COLO668 (cell line): ENCODE measurements at regions not wholly inside any gene's neighbourhood (a gene's known extent, or its start where the extent isn't known, plus 50 kb on each side); places are given as distances from the start of the nearest gene placed in this dataset.

Experiments used
- DNase-seq: peaks from one replicate; lab custom pipeline; 2025; ENCODE audit not compliant: unreplicated experiment; lab: John Stamatoyannopoulos, UW

DNA sequence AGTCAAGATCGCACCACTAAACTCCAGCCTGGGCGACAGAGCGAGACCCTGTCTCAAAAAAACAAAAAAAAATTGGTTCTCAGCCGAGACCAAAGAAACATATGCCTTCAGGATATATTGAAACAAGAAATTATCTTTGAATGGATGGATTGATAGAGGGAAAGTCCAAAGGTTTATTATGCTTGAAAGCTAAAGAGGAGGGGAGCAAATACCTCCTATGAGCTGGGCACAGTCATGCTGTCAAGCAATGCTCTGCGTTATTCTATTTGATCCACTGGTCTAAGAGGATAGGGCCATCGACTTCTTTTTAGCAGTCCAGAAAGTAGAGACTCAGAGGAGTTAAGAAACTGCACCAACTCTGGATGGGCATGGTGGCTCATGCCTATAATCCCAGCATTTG lies 85.9 kb upstream of the SLC34A2 start:
- DNase-seq = no peak

DNA sequence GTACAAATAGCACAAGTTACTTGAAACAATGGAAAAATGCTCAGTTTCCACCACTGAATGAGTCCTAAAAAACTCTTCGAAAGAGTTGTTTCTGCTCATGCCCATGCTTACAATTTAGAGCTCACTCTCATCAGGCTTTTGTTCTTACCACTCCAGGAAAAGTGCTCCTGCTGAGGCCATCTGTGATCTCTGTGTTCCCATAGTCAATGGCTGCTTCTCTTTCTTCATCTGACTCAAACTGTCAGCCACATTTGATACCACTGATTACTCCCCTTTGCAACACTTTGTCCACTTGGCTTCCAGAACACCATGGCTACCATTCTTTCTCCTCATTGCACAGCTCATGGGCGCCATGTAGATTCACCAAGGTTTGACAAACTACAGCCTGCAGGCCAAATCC lies 80.0 kb upstream of the SLC34A2 start:
- DNase-seq = no peak

DNA sequence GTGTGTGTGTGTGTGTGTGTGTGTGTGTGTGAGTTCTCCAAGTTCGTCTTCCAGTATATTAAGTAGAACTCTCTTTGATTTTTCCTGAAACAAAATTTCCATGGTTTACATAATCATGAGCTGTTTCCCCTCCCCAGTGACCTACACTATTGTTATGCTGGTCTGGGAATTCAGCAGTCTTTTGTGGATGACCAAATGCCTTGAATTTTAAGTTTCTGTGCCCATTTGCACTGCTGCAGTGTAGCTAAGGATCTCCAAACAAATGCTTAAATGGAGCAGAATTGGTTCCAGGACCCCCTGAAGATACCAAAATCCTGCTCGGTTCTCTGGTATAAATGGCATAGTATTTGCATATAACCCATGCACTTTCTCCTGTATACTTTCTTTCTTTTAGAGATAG lies 77.2 kb upstream of the SLC34A2 start:
- DNase-seq = no peak

DNA sequence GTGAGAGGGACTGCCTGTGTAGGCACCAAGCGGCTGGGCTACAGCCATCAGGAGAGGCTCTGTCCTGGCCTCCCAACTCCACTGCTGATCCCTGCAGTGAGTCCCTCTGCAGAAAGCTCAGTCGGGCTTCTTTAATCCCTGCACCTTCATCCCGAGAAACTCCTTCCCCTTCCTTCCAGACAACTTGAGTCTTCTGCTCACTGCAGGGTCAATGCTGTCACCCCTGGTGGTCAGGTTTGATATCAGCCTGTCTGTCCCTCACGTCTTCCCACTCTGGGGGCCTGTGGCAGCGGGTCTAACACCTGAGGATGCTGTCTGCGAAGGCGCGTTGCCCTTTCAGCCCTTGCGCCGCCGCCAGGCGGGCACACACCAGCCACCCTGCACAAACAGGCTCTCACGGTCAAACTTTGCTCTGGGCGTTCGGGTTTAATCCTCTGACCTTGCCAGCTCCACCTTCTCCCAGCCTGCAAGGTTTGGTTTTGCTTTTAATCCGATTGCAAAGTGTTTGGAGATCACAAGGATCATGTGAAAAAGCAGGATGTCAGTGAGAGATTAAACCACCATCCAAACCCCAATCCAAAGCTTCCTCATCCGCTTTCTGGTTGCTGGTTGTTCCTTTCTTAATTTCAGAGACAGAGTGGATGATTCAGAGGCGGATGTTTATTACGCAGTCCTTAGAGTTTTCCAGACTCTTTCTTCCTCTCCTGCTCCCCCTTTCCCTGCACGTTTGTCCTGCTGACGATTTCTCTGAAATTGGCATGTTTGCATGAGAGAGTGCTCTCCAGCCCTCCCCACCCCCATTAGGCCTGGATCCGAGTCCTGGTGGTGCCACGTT lies 74.8 kb upstream of the SLC34A2 start:
- DNase-seq = no peak

DNA sequence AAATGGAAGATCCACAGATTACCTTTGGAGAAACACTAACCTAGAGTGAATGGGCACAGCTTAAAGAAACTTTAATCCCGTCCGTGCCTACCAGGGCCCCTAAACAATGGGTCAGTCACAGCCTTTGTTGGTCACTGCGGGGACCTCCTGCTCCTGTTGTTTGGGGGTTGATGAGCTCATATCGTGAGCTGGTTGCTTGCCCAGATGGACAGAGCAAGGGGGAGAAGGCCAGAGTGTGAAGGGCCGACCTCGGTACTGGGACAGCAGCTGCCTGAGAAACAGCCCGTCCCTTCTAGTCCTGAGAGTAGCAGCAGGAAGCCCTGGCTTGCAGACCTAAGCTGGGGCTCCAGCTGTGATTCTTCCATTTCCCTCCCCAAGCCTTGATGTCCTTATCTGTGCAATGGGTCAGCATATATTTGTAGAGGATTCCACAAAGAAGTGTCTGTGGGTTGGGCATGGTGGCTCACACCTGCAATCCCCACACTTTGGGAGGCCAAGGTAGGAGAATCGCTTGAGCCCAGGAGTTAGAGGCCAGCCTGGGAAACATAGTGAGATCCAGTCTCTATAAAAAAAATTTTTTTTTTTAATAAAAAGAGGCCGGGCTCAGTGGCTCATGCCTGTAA lies 69.6 kb upstream of the SLC34A2 start:
- no peak for DNase-seq

DNA sequence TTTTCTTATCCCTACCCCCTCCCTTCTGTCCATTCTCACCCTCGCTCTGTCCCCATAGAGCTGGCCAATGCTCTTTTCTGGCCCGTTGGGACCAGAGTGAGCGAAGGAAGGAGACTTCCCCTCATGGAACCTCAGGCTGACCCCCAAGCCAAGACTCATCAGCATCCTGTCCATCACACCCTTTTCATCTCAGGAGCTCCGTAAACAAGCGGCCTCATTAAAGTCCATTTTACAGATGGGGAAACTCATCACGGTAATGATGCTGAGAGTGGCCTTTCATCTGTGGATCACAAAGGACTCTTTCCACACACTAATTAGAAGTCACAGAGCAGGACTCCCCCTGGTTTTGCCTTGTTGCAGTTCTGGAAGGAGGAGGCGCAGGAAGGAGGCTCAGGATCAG lies 67.4 kb upstream of the SLC34A2 start:
- no peak for DNase-seq

DNA sequence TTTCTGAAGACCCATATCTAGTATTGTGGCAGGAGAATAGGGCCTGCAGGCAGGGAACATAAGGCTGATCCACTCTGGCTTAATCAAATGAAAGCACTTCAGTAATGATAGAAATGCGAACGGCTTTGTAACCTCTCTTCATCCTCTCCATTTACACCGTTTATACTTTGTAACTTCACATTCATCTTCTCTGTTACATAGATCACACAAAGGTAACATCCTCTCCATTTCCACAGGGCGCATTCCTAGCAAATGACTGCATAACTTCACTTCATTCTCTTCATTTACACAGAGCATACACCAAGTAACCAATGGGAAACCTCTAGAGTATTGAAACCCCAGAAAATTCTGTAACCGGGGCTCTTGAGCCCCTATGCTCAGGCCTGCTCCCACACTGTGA lies 65.5 kb upstream of the SLC34A2 start:
- no peak for DNase-seq

DNA sequence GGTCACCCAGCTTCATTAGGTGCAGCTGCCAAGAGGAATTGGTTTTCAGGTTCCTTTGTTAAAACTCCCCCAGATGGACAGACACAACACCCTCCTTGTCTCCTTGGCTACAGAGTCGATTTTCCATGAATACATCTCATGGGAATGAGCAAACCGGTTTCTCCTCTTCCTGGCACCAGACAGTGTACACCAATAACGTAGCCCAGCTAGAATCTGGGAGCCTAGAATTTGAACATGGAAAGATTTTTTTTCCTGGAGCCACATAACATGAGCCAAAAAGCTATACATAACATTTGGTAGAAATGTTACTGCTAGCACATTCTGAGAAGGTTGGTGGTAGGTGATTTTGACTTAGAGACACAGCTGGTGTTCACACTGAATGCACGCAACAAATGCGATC lies 62.9 kb upstream of the SLC34A2 start:
- DNase-seq = no peak
